Transverse colon (tissue), 4 donors: ENCODE measurements at regions not wholly inside any gene's neighbourhood (a gene's known extent, or its start where the extent isn't known, plus 50 kb on each side); places are given as distances from the start of the nearest gene placed in this dataset.

ENCODE experiments used
- CTCF ChIP-seq, 5 experiments: fragments of 200-600 bp in 3 of 5; fragments of 450-650 bp in 2 of 5; sonication (generic) in 3 of 5; IDR thresholded peaks; 1 replicate in 2 of 5; 2 replicates in 3 of 5; pipeline ENCODE4 v1.5.1; 2016 to 2017; ENCODE audit warnings: antibody characterized with exemption in 5 of 5, inconsistent platforms in 3 of 5, mild to moderate bottlenecking in 2 of 5, moderate library complexity in 1 of 5
- EP300 ChIP-seq: sonication (generic); formaldehyde crosslinking; IDR thresholded peaks from one replicate; pipeline ENCODE4 v1.6.1; 2017; ENCODE audit warnings: antibody characterized with exemption, low read depth
- POLR2A ChIP-seq: fragments of 450-650 bp; IDR thresholded peaks from one replicate; pipeline ENCODE4 v1.6.1; 2016; ENCODE audit warnings: antibody characterized with exemption, mild to moderate bottlenecking, moderate library complexity
- POLR2AphosphoS5 ChIP-seq, 3 donors: sonication (generic); formaldehyde crosslinking; IDR thresholded peaks; one replicate each; pipeline ENCODE4 v1.6.1; 2016; ENCODE audit warnings: antibody characterized with exemption in 3 of 3

GRCh38 chr5:23825196-23825595, 317.8 kb downstream of the PRDM9 start:
- TF ChIP-seq EP300 (no peak), CTCF (IDR thresholded peaks at IDR 0.05) (no peak), POLR2A (no peak), POLR2AphosphoS5 (IDR thresholded peaks at IDR 0.05) (no peak)
